GM12878 (cell line): ENCODE measurements at regions not wholly inside any gene's neighbourhood (a gene's known extent, or its start where the extent isn't known, plus 50 kb on each side); places are given as distances from the start of the nearest gene placed in this dataset.
A peak's percentile ranks its signal among the peaks of the same experiment; 100 is the strongest.

Experiments
- ATAC-seq: fragments of 200-7000 bp; cut with Tn5 transposase; 3 replicates; pipeline ENCODE4 v1.9.1; 2020; ENCODE audit warnings: mild to moderate bottlenecking, moderate library complexity
- BruUV-seq: library from RNA; stranded (reverse); fragments of 400-500 nt; replicated peaks from 2 replicates; lab custom pipeline; 2021; lab: Mats Ljungman, UMichigan
- CTCF ChIA-PET: fragments of 300-600 bp; sonication (Branson Sonifier 250); formaldehyde crosslinking; extraction: SDS; loops from one replicate; lab custom pipeline; 2021; ENCODE audit warnings: inconsistent platforms; lab: Yijun Ruan, JAX
- POLR2A ChIA-PET: fragments of 350-600 bp; formaldehyde crosslinking; extraction: SDS; loops from one replicate; lab custom pipeline; 2021; ENCODE audit warnings: inconsistent platforms; lab: Charles Lee
- RAD21 ChIA-PET: fragments of 300-600 bp; sonication (Branson Sonifier 250); formaldehyde crosslinking; loops from one replicate; lab custom pipeline; 2023; ENCODE audit warnings: antibody characterized with exemption; ENCODE audit not compliant: unreplicated experiment; lab: Charles Lee
- SMC1A ChIA-PET: fragments of 300-600 bp; sonication (Branson Sonifier 250); formaldehyde crosslinking; loops from one replicate; lab custom pipeline; 2023; ENCODE audit not compliant: unreplicated experiment, uncharacterized antibody; lab: Charles Lee
- DNase-seq: peaks from one replicate; pipeline ENCODE4 v3.0.0-alpha.2; 2011; ENCODE audit warnings: low read depth, low spot score
- FAIRE-seq: peaks from 3 replicates; lab custom pipeline; 2011; peaks lifted over from hg19 to GRCh38; lab: Jason Lieb, UNC
- H2AFZ ChIP-seq: 2 replicates; pipeline ENCODE4 v1.6.0; 2011; ENCODE audit warnings: low read depth, low read length, control low read depth; ENCODE audit not compliant: control insufficient read depth
- H3K27ac ChIP-seq: 2 replicates; pipeline ENCODE4 v1.5.1; 2011; ENCODE audit warnings: control low read depth; ENCODE audit not compliant: control insufficient read depth, insufficient read depth
- H3K27me3 ChIP-seq, 2 experiments: replicated peaks in 1 of 2; 2 replicates each; pipeline versions ENCODE4 v1.6.0 to v1.6.1; 2011; ENCODE audit warnings: low read length in 1 of 2; ENCODE audit not compliant: control insufficient read depth in 2 of 2, insufficient read depth in 2 of 2
- H3K36me3 ChIP-seq, 2 experiments: 2 replicates each; pipeline ENCODE4 v1.5.1; 2011; ENCODE audit warnings: low read length in 1 of 2; ENCODE audit not compliant: control insufficient read depth in 2 of 2, insufficient read depth in 2 of 2
- H3K4me1 ChIP-seq: 2 replicates; pipeline ENCODE4 v1.6.1; 2011; ENCODE audit warnings: mild to moderate bottlenecking, low read length, moderate library complexity, mixed read lengths; ENCODE audit not compliant: control insufficient read depth, insufficient read depth
- H3K4me2 ChIP-seq: 2 replicates; pipeline ENCODE4 v1.6.0; 2011; ENCODE audit warnings: control low read depth; ENCODE audit not compliant: control insufficient read depth, insufficient read depth
- H3K4me3 ChIP-seq: fragments of 200-600 bp; sonication (generic); 2 replicates; pipeline ENCODE4 v1.5.1; 2016
- H3K79me2 ChIP-seq: 2 replicates; pipeline ENCODE4 v1.6.0; 2011; ENCODE audit warnings: low read length; ENCODE audit not compliant: control insufficient read depth, insufficient read depth
- H3K9ac ChIP-seq: 2 replicates; pipeline ENCODE4 v1.8.0; 2011; ENCODE audit warnings: low read length, control low read depth, mixed read lengths; ENCODE audit not compliant: control insufficient read depth, insufficient read depth
- H3K9me3 ChIP-seq: replicated peaks from 3 replicates; pipeline ENCODE4 v1.5.1; 2011; ENCODE audit warnings: mild to moderate bottlenecking, low read length; ENCODE audit not compliant: control insufficient read depth, insufficient read depth
- H4K20me1 ChIP-seq: 2 replicates; pipeline ENCODE4 v1.6.0; 2011; ENCODE audit not compliant: control insufficient read depth, insufficient read depth
- CEBPZ ChIP-seq: fragments of 150-350 bp; IDR thresholded peaks from 2 replicates; pipeline ENCODE4 v1.6.1; 2016; ENCODE audit warnings: low read depth, low read length
- CREM ChIP-seq: IDR thresholded peaks from 2 replicates; pipeline ENCODE4 v1.6.1; 2014; ENCODE audit warnings: antibody characterized with exemption, low read depth
- E4F1 ChIP-seq: fragments of 450-650 bp; IDR thresholded peaks from 2 replicates; pipeline ENCODE4 v1.6.1; 2018; ENCODE audit warnings: borderline replicate concordance, mild to moderate bottlenecking; ENCODE audit not compliant: partially characterized antibody
- FOXK2 ChIP-seq: fragments of 450-650 bp; IDR thresholded peaks from 2 replicates; pipeline ENCODE4 v1.6.1; 2017; ENCODE audit warnings: mild to moderate bottlenecking, moderate library complexity
- IKZF2 ChIP-seq, 2 experiments: fragments of 450-650 bp; IDR thresholded peaks; 2 replicates each; pipeline ENCODE4 v1.6.1; 2017; ENCODE audit warnings: mild to moderate bottlenecking in 2 of 2, moderate library complexity in 2 of 2
- JUNB ChIP-seq: IDR thresholded peaks from 2 replicates; pipeline ENCODE4 v1.6.1; 2016; ENCODE audit warnings: antibody characterized with exemption, mild to moderate bottlenecking
- NBN ChIP-seq: fragments of 450-650 bp; IDR thresholded peaks from 2 replicates; pipeline ENCODE4 v1.6.1; 2016
- POLR2AphosphoS5 ChIP-seq: IDR thresholded peaks from 2 replicates; pipeline ENCODE4 v1.6.1; 2011; ENCODE audit warnings: mild to moderate bottlenecking, low read length, inconsistent platforms
- RELA ChIP-seq: fragments of 450-650 bp; IDR thresholded peaks from 2 replicates; pipeline ENCODE4 v1.8.0; 2014; ENCODE audit warnings: borderline replicate concordance; ENCODE audit not compliant: partially characterized antibody
- SMAD1 ChIP-seq: fragments of 450-650 bp; IDR thresholded peaks from 2 replicates; pipeline ENCODE4 v1.6.1; 2018; ENCODE audit warnings: mild to moderate bottlenecking, low read depth; ENCODE audit not compliant: partially characterized antibody
- SREBF1 ChIP-seq: IDR thresholded peaks from 2 replicates; pipeline ENCODE4 v1.6.1; 2012; ENCODE audit warnings: mild to moderate bottlenecking, low read length
- USF2 ChIP-seq: IDR thresholded peaks from 2 replicates; pipeline ENCODE4 v1.6.1; 2011; ENCODE audit warnings: low read depth, low read length, improper control_type of control experiment, borderline replicate concordance
- WGBS: methylation state at CpG from one replicate; pipeline ENCODE4 v1.1.6; 2016; ENCODE audit warnings: low lambda C conversion rate; ENCODE audit not compliant: insufficient replicate concordance, insufficient coverage; ENCODE audit errors: missing lambda C conversion rate; 5-methylcytosine and 5-hydroxymethylcytosine counted together
- in situ Hi-C: fragments of 300-500 bp; cut with MboI; formaldehyde crosslinking; loops from 9 replicates; pipeline ENCODE4 v1.14.3; 2018; ENCODE audit warnings: mixed read lengths
- intact Hi-C: fragments of 100-400 bp; cut with micrococcal nuclease; formaldehyde crosslinking; loops from one replicate; pipeline ENCODE4 v1.14.2; 2022; ENCODE audit not compliant: unreplicated experiment

GRCh38 chr3:164577667-164578210 lies 500.6 kb downstream of the SI start:
- in situ Hi-C loops (no loop called here), intact Hi-C loops (no loop called here)
- ChIA-PET SMC1A (interaction anchor here (1.3 kb wide), 1 partner anchor 14 kb away, joined by 3 read pairs; no protein-coding TSS in a partner anchor), POLR2A (no interaction called here), RAD21 (no interaction called here), CTCF (interaction anchor here (0.6 kb wide), 1 partner anchor 13 kb away, joined by 3 read pairs; no protein-coding TSS in a partner anchor)
- no peak overlapping the region for H3K27ac ChIP-seq
- FAIRE-seq (no peak), ATAC-seq (no peak; the same call in 2 of the 3 replicates), DNase-seq (no peak)
- H3K79me2 ChIP-seq, result no peaks in the 10 kb centered on the region
- BruUV-seq, result no TSS peak
- H3K9me3 ChIP-seq, result no peaks in the 10 kb centered on the region
- 0% methylated on average over 2 of the region's 2 CpGs for WGBS
- no peaks in the 10 kb centered on the region for H3K36me3 ChIP-seq
- no peaks in the 10 kb centered on the region for H4K20me1 ChIP-seq
- H3K27me3 ChIP-seq, result no peaks in the 10 kb centered on the region
- no peaks in the 10 kb centered on the region for H3K4me1 ChIP-seq
- no peak overlapping the region for H3K4me2 ChIP-seq
- H2AFZ ChIP-seq, result no peak overlapping the region
- no peak overlapping the region for H3K4me3 ChIP-seq
- H3K9ac ChIP-seq, result no peak overlapping the region
- TF ChIP-seq JUNB, result peak; percentile 25; the same call in 1 of the 2 replicates
- TF ChIP-seq USF2, result no peak
- no peak for TF ChIP-seq POLR2AphosphoS5

GRCh38 chr3:164572436-164572835 lies 505.9 kb downstream of the SI start:
- Histone ChIP-seq H3K9ac (no peak overlapping the region), H3K27me3 (no peaks in the 10 kb centered on the region), H3K4me1 (no peaks in the 10 kb centered on the region), H3K9me3 (no peaks in the 10 kb centered on the region), H3K4me3 (no peak overlapping the region), H3K79me2 (no peaks in the 10 kb centered on the region), H3K4me2 (no peak overlapping the region), H3K27ac (no peak overlapping the region), H3K36me3 (no peaks in the 10 kb centered on the region), H2AFZ (no peak overlapping the region), H4K20me1 (no peaks in the 10 kb centered on the region)
- FAIRE-seq, result no peak
- in situ Hi-C loops, result no loop called here
- DNase-seq, result no peak
- ATAC-seq, result no peak
- ChIA-PET RAD21 (no interaction called here), POLR2A (no interaction called here), SMC1A (no interaction called here), CTCF (no interaction called here)
- BruUV-seq, result no TSS peak
- WGBS, result 12% methylated on average over 4 of the region's 4 CpGs
- intact Hi-C loops, result no loop called here
- no peak for TF ChIP-seq RELA
- TF ChIP-seq FOXK2, result no peak
- TF ChIP-seq SMAD1, result no peak
- no peak for TF ChIP-seq IKZF2 (IDR thresholded peaks at IDR 0.05)
- TF ChIP-seq NBN, result no peak
- no peak for TF ChIP-seq CEBPZ
- no peak for TF ChIP-seq CREM
- no peak for TF ChIP-seq E4F1
- no peak for TF ChIP-seq SREBF1
